ENCODE measurements at regions not wholly inside any gene's neighbourhood (a gene's known extent, or its start where the extent isn't known, plus 50 kb on each side); places are given as distances from the start of the nearest gene placed in this dataset.

- no peak overlapping the region for H3K4ac ChIP-seq (ENCODE audit: low read depth, low read length)
- no peaks in the 10 kb centered on the region for H3K79me2 ChIP-seq (ENCODE audit: insufficient read depth, low read length)
- H4K8ac ChIP-seq (replicated peaks; ENCODE audit: insufficient read length, low read depth, low read length) = no peak overlapping the region
- H3K9ac ChIP-seq (ENCODE audit: extremely low read depth, insufficient read length, low read length) = no peak overlapping the region
- 100% methylated on average over 1 of the region's 3 CpGs for WGBS (ENCODE audit: extremely low coverage, insufficient read length, low lambda C conversion rate)
- no peak overlapping the region for H3T11ph ChIP-seq (ENCODE audit: low read length)
- Mint-ChIP-seq H3K36me3 (ENCODE audit: insufficient read depth in 1 of 3, low read depth in 3 of 3) (no peaks in the 10 kb centered on the region), H3K4me1 (peaks cover 0 to 5% of the 10 kb centered on the region in 2 experiments; a peak in 1 of 4 replicates), H3K4me3 (no peak overlapping the region; a peak in 1 of 5 replicates), H3K27me3 (ENCODE audit: low read depth) (no peaks in the 10 kb centered on the region), H3K9me3 (no peaks in the 10 kb centered on the region), H3K27ac (no peak overlapping the region)
- no peak overlapping the region for H2BK20ac ChIP-seq (ENCODE audit: low read depth, low read length, poor library complexity, severe bottlenecking)
- H4K91ac ChIP-seq (ENCODE audit: insufficient read length, low read depth, low read length) = no peak overlapping the region
- DNase-seq = no peak
- H2BK5ac ChIP-seq (ENCODE audit: insufficient read length, low read length) = no peak overlapping the region
- no peak overlapping the region for H3K27ac ChIP-seq (ENCODE audit: insufficient read length, low read depth, low read length)
- H4K5ac ChIP-seq (ENCODE audit: insufficient read length, low read depth, low read length) = no peak overlapping the region
- H4K20me1 ChIP-seq (ENCODE audit: control insufficient read depth, insufficient read depth, insufficient read length) = no peaks in the 10 kb centered on the region
- no peaks in the 10 kb centered on the region for H3K9me3 ChIP-seq (ENCODE audit: control insufficient read depth, low read depth, low read length)
- H3K23me2 ChIP-seq (ENCODE audit: insufficient read length, low read depth, low read length, poor library complexity, severe bottlenecking) = no peaks in the 10 kb centered on the region
- H3K18ac ChIP-seq (ENCODE audit: insufficient read length, low read depth, low read length) = no peak overlapping the region
- no peak overlapping the region for H2AFZ ChIP-seq (ENCODE audit: low read length)
- H3K14ac ChIP-seq (ENCODE audit: insufficient read depth, low read length) = no peak overlapping the region
- H2BK15ac ChIP-seq (ENCODE audit: low read depth, low read length) = no peak overlapping the region
- TF ChIP-seq CTCF (conservative IDR thresholded peaks at IDR 0.05) = no peak
- no peak overlapping the region for H2BK12ac ChIP-seq (ENCODE audit: insufficient read length, low read depth, low read length)
- no peak overlapping the region for H2BK120ac ChIP-seq (ENCODE audit: low read depth, low read length, poor library complexity, severe bottlenecking)
- H3K4me2 ChIP-seq (ENCODE audit: insufficient read depth, insufficient read length, low read length) = no peak overlapping the region
- no peaks in the 10 kb centered on the region for H3K4me1 ChIP-seq (ENCODE audit: insufficient read depth, low read length)
- H3K79me1 ChIP-seq (ENCODE audit: insufficient read depth, low read depth, low read length, poor library complexity, severe bottlenecking) = no peaks in the 10 kb centered on the region
- H2AK5ac ChIP-seq (ENCODE audit: insufficient read length, low read length) = no peak overlapping the region
- no peak overlapping the region for H3K56ac ChIP-seq (ENCODE audit: insufficient read length, low read depth, low read length)
- no peak overlapping the region for H3K23ac ChIP-seq (ENCODE audit: insufficient read length, low read depth, low read length)
- no peaks in the 10 kb centered on the region for H3K27me3 ChIP-seq (ENCODE audit: insufficient read depth, low read length)
Observed at GRCh38 chr2:16409849-16410248, 255.8 kb downstream of the CYRIA start.

Data from H9 (cell line).